GM06990 (cell line): ENCODE measurements at regions not wholly inside any gene's neighbourhood (a gene's known extent, or its start where the extent isn't known, plus 50 kb on each side); places are given as distances from the start of the nearest gene placed in this dataset.
"Not testable (repeated sequence)": the region's sequence is repeated elsewhere in the genome, so short reads cannot be mapped to it uniquely, and the experiment has no call there.

Experiments
- DNase-seq: peaks from one replicate; pipeline ENCODE4 v3.0.0-alpha.2; 2011; ENCODE audit not compliant: insufficient read length; ENCODE audit errors: extremely low read depth
- H3K27me3 ChIP-seq: replicated peaks from 2 replicates; pipeline ENCODE4 v1.6.0; 2011; ENCODE audit warnings: low read length; ENCODE audit not compliant: control insufficient read depth, insufficient read depth
- H3K36me3 ChIP-seq: 2 replicates; pipeline ENCODE4 v1.5.1; 2011; ENCODE audit warnings: low read length; ENCODE audit not compliant: control insufficient read depth, insufficient read depth
- H3K4me3 ChIP-seq: replicated peaks from 2 replicates; pipeline ENCODE4 v1.5.1; 2011; ENCODE audit warnings: low read depth, mild to moderate bottlenecking, control low read depth, low read length
- TF ChIP-seq, protein P1 (sequence below): IDR thresholded peaks from 2 replicates; pipeline ENCODE4 v1.5.1; 2011; ENCODE audit warnings: low read length, control low read depth, mild to moderate bottlenecking, inconsistent platforms; ENCODE audit not compliant: insufficient read depth, poor library complexity, severe bottlenecking

DNA sequence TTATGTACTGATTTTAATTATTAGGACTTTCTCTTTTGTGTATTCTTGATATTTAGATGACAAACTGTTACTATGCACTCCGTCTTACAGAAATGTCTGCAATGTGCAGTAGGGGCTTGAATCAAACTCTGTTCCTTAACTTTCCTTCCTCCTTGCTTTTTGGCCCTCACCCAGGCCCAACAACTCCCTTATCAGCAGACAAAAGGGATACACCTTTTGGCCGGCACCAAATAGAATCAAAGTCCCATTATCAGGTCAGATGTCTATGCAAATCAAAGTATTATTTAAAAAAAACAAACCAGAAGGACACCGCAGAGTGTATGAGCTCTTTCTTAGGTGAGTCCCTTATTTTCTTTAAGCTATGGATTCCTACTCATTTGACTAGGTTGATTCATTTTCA lies 116.3 kb upstream of the SERPINE2 start:
- Histone ChIP-seq H3K27me3 (no peaks in the 10 kb centered on the region; the same call in 1 of the 2 replicates), H3K36me3 (no peaks in the 10 kb centered on the region), H3K4me3 (no peak overlapping the region)
- no peak for DNase-seq
- TF ChIP-seq, protein P1, sequence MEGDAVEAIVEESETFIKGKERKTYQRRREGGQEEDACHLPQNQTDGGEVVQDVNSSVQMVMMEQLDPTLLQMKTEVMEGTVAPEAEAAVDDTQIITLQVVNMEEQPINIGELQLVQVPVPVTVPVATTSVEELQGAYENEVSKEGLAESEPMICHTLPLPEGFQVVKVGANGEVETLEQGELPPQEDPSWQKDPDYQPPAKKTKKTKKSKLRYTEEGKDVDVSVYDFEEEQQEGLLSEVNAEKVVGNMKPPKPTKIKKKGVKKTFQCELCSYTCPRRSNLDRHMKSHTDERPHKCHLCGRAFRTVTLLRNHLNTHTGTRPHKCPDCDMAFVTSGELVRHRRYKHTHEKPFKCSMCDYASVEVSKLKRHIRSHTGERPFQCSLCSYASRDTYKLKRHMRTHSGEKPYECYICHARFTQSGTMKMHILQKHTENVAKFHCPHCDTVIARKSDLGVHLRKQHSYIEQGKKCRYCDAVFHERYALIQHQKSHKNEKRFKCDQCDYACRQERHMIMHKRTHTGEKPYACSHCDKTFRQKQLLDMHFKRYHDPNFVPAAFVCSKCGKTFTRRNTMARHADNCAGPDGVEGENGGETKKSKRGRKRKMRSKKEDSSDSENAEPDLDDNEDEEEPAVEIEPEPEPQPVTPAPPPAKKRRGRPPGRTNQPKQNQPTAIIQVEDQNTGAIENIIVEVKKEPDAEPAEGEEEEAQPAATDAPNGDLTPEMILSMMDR, result no peak

DNA sequence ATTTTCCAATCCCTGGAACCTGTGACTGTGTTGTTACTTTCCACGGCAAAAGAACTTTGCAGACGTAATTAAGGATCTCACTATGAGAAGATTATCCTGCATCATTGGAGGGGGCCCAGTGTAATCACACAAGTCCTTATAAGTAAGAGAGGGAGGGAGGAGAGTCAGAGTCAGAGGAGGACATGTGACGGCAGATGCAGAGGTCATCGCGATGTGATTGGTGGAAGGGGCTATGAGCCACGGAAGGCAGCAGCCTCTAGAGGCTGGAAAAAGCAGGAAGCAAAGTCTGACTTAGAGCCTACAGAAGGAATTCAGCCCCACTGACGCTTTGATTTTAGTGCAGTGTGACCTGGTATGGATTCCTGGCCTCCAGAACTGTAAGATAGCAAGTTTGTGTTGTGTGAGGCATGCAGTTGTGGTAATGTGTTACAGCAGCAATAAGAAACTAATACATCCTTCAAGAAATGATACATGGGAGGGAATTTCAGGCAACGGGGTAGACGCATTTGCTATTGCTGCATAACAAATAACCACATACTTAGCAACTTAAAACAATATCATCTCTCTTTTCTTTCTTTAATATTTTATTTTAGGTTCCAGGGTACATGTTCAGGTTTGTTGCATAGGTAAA lies 112.7 kb upstream of the SERPINE2 start:
- H3K36me3 ChIP-seq, result no peaks in the 10 kb centered on the region
- DNase-seq, result no peak
- TF ChIP-seq, protein P1, result no peak
- H3K27me3 ChIP-seq, result no peaks in the 10 kb centered on the region
- H3K4me3 ChIP-seq, result no peak overlapping the region

DNA sequence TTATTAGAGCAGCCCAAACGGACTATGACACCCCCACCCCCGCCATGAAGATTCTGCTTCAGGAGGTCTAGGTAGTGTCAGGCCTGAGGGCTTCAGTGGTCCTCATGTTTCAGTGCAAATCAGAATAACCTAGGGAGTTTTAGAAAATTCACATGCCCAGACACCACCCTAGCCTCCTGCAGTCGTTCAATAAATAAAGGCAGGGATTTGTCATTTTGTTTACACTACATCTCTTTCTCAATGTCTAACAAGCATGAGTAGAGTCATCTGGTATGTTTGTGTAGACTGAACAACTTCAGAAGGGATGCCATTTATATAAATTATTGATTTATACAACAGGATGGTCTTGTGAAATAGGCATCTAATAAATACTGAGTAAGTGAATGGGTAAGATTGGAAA lies 112.1 kb upstream of the SERPINE2 start:
- TF ChIP-seq, protein P1, result no peak
- DNase-seq, result no peak
- no peaks in the 10 kb centered on the region for H3K27me3 ChIP-seq

DNA sequence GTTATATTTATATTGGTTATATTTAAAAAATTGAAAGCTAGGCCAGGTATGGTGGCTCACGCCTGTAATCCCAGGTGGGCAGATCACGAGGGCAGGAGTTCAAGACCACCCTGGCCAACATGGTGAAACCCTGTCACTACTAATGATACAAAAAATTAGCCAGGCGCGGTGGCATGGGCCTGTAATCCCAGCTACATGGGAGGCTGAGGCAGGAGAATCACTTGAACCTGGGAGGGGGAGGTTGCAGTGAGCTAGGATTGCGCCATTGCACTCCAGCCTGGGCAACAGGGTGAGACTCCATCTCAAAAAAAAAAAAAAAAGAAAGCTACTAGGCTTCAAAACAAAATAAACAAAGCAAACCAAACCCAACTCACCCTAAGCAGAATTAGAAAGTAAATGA lies 109.0 kb upstream of the SERPINE2 start:
- H3K36me3 ChIP-seq, H3K4me3 ChIP-seq, DNase-seq, H3K27me3 ChIP-seq: not testable (repeated sequence)

More for the DNA sequence above, 112.1 kb upstream of the SERPINE2 start:
- H3K36me3 ChIP-seq, result no peaks in the 10 kb centered on the region
- no peak overlapping the region for H3K4me3 ChIP-seq

DNA sequence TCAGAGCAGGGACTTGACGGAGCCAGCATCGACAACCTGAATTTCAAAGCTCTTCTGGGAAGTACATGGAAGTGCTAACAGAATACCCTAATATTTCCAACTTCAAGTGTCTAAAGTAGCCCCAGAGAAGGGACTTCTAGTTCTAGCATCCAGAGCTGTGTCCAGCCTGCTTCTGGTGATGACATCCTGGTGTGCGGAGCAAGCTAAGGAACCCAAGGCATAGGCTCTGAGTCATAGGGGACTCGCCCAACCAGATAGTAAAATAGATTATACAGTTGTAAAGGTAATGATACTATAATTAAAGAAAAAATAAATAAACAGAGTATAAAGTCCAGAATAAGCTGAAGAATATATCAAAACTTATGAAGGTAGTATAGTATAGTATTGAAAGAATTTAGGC lies 108.1 kb upstream of the SERPINE2 start:
- Histone ChIP-seq H3K4me3 (no peak overlapping the region), H3K36me3 (no peaks in the 10 kb centered on the region), H3K27me3 (no peaks in the 10 kb centered on the region)
- TF ChIP-seq, protein P1, result no peak
- no peak for DNase-seq

DNA sequence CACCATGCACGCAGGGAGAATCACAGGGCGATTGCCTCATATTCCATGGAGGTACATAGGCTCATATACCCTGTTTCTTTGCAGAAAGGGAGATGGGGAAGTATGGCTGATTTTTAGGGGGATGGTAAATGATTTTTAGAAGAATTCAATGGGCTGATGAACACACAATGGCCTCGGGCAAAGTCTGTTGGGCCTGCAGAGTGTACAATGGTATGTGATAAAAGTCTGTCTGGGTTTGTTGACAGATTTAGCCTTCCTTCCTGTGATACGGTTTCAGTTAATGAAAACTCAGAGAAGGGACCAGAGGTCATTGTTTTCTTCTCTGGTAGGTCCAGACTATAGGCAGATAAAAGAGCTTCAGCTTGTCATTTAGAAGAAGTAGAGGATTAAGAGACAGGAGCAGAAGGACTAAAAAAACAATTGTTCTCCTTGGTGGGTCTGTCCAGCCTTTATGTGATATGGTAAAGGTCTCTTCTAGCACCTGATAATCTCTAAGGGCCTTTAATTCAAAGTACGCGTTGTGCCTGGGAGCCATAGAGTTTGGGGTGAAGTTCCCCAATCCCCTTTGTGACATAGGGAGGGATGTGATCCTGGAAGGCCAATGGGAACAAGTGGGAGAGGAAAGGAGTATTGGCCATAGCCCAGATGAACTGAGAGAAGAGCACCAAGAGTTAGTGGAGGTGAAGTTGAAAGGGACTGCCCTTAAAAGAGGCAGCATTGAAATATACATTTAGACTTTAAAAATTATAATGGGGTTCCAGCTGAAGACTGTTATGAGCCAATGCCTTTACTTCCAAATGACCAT lies 107.5 kb upstream of the SERPINE2 start:
- TF ChIP-seq, protein P1, result no peak
- no peaks in the 10 kb centered on the region for H3K27me3 ChIP-seq
- no peaks in the 10 kb centered on the region for H3K36me3 ChIP-seq
- H3K4me3 ChIP-seq, result no peak overlapping the region
- no peak for DNase-seq
